OCI-LY3 (cell line): ENCODE measurements at regions not wholly inside any gene's neighbourhood (a gene's known extent, or its start where the extent isn't known, plus 50 kb on each side); places are given as distances from the start of the nearest gene placed in this dataset.

ENCODE experiments used
- CTCF ChIP-seq: fragments of 200-600, 300-600 bp; sonication (generic); IDR thresholded peaks from 2 replicates; pipeline ENCODE4 v1.5.1; 2014; ENCODE audit warnings: antibody characterized with exemption, low read length, low read depth
- EZH2phosphoT487 ChIP-seq: fragments of 200-600 bp; shearing (Covaris generic); IDR thresholded peaks from 2 replicates; pipeline ENCODE4 v1.6.1; 2018; ENCODE audit warnings: antibody characterized with exemption, mixed run types, low read depth

GRCh38 chr6:112560651-112561050 is 213.5 kb downstream of the RFPL4B start:
- TF ChIP-seq CTCF (0 out of 2 replicates have a peak, but pooled peaks have one; percentile 13), EZH2phosphoT487 (no peak)
